Effector memory CD8-positive, alpha-beta T cell (primary cell): ENCODE measurements at regions not wholly inside any gene's neighbourhood (a gene's known extent, or its start where the extent isn't known, plus 50 kb on each side); places are given as distances from the start of the nearest gene placed in this dataset.
"Not testable (repeated sequence)": the region's sequence is repeated elsewhere in the genome, so short reads cannot be mapped to it uniquely, and the experiment has no call there.

ENCODE experiments used
- ATAC-seq: fragments of 150-1000 bp; cut with Tn5 transposase; replicated peaks from 2 replicates; pipeline ENCODE4 v1.10.0; 2021; ENCODE audit warnings: mild to moderate bottlenecking, moderate library complexity
- DNase-seq, 3 experiments: peaks; one replicate each; pipeline ENCODE4 v3.0.0; 2021
- H3K27ac Mint-ChIP-seq, 2 donors: one replicate each; pipeline ENCODE4 v1.8.0; 2022; ENCODE audit warnings: mild to moderate bottlenecking in 2 of 2, mixed read lengths in 2 of 2, moderate library complexity in 2 of 2
- H3K27me3 Mint-ChIP-seq, 2 donors: one replicate each; pipeline ENCODE4 v1.8.0; 2022; ENCODE audit warnings: mixed read lengths in 2 of 2
- H3K36me3 Mint-ChIP-seq: one replicate; pipeline ENCODE4 v1.8.0; 2022; ENCODE audit warnings: mild to moderate bottlenecking, moderate library complexity, mixed read lengths; ENCODE audit not compliant: insufficient read depth
- H3K4me1 Mint-ChIP-seq, 2 donors: one replicate each; pipeline ENCODE4 v1.8.0; 2022; ENCODE audit warnings: low read depth in 2 of 2, mixed read lengths in 2 of 2
- H3K4me3 Mint-ChIP-seq, 2 donors: one replicate each; pipeline ENCODE4 v1.8.0; 2022; ENCODE audit warnings: mild to moderate bottlenecking in 2 of 2, mixed read lengths in 2 of 2, moderate library complexity in 2 of 2
- H3K9me3 Mint-ChIP-seq, 2 donors: one replicate each; pipeline ENCODE4 v1.8.0; 2022; ENCODE audit warnings: mixed read lengths in 2 of 2

DNA sequence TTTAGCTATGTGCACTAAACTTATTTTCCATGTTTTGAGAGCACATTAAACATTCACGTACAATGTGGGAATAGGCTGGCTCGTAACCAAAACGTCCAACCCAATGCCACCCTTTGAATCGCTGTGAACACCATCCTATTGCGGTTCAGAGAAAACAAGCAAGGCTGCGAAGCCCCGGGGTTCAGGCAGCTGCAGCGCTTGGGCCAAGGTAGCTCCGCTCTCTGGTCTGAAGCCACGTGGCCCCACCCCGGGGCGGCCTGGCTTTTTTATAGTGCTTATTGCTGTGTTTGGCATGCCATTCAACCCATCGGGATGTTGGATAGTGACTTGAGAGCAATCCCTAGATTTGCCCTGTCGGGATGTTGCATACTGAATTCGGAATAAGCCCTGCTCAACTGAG is 76.7 kb upstream of the AGAP9 start:
- ATAC-seq, DNase-seq, H3K27me3 Mint-ChIP-seq, H3K4me3 Mint-ChIP-seq, H3K27ac Mint-ChIP-seq, H3K4me1 Mint-ChIP-seq, H3K9me3 Mint-ChIP-seq, H3K36me3 Mint-ChIP-seq: not testable (repeated sequence)

GRCh38 chr10:47599657-47600056 is 76.2 kb upstream of the AGAP9 start:
- H3K27ac Mint-ChIP-seq, H3K36me3 Mint-ChIP-seq, H3K27me3 Mint-ChIP-seq, H3K4me1 Mint-ChIP-seq, ATAC-seq, H3K9me3 Mint-ChIP-seq, H3K4me3 Mint-ChIP-seq, DNase-seq: not testable (repeated sequence)

- not testable (repeated sequence) for H3K9me3 Mint-ChIP-seq, H3K27ac Mint-ChIP-seq, DNase-seq, H3K4me1 Mint-ChIP-seq, ATAC-seq, H3K36me3 Mint-ChIP-seq, H3K4me3 Mint-ChIP-seq
- peaks cover 6 to 18% of the 10 kb centered on the region in 2 donors for H3K27me3 Mint-ChIP-seq
Measured at GRCh38 chr10:47593805-47594204, 70.4 kb upstream of the AGAP9 start.

GRCh38 chr10:47593129-47593528 is 69.7 kb upstream of the AGAP9 start:
- not testable (repeated sequence) for H3K27ac Mint-ChIP-seq, H3K4me3 Mint-ChIP-seq, H3K4me1 Mint-ChIP-seq, H3K9me3 Mint-ChIP-seq, ATAC-seq, DNase-seq, H3K36me3 Mint-ChIP-seq
- peaks cover 6 to 18% of the 10 kb centered on the region in 2 donors for H3K27me3 Mint-ChIP-seq

DNA sequence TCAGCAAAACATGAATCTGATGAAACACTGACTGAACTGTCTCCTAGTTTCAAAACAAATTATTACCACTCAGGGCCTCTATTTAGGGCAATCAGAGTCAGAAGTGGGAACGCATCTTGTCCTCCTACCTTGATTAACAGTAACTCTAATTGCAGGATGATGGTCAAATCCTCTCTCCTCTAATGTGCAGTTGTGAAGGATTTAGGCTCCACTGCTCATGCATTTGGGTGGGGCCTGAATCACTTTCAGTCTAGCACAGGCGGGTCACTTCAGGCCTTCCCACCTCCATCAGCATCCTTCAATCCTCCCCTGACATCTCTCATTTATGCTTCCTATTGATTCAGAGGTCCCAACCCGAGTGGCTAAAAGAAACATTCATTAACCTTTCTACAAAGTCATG is 67.5 kb upstream of the AGAP9 start:
- H3K4me1 Mint-ChIP-seq, H3K27ac Mint-ChIP-seq, ATAC-seq, DNase-seq, H3K9me3 Mint-ChIP-seq, H3K36me3 Mint-ChIP-seq, H3K4me3 Mint-ChIP-seq: not testable (repeated sequence)
- peaks cover 6 to 18% of the 10 kb centered on the region in 2 donors for H3K27me3 Mint-ChIP-seq

- H3K4me1 Mint-ChIP-seq, H3K9me3 Mint-ChIP-seq, H3K27ac Mint-ChIP-seq, H3K4me3 Mint-ChIP-seq, DNase-seq, ATAC-seq, H3K36me3 Mint-ChIP-seq: not testable (repeated sequence)
- peaks cover 6 to 17% of the 10 kb centered on the region in 2 donors for H3K27me3 Mint-ChIP-seq
Measured at GRCh38 chr10:47590534-47590933, 67.1 kb upstream of the AGAP9 start.

DNA sequence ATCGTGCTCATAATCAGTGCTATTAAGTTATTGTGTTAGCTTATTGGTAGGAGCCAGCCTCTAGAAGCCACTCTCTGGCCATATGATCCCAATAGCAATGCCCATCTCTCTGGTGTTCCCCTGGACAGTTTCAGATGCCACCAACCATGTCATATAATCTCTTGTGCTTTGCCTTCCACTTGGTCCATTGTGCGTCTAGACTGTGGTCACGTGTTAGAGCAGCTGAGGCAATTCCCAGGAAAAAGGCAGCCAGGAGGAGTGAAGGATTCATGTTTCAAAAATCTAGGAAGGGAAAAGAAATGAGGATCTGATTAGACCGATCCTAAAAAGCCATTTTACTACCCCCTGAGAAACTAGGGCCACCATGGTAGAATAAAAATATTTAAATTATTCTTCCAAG is 58.6 kb upstream of the AGAP9 start:
- not testable (repeated sequence) for ATAC-seq, H3K27ac Mint-ChIP-seq, H3K4me3 Mint-ChIP-seq, H3K4me1 Mint-ChIP-seq, H3K27me3 Mint-ChIP-seq, DNase-seq, H3K36me3 Mint-ChIP-seq, H3K9me3 Mint-ChIP-seq

DNA sequence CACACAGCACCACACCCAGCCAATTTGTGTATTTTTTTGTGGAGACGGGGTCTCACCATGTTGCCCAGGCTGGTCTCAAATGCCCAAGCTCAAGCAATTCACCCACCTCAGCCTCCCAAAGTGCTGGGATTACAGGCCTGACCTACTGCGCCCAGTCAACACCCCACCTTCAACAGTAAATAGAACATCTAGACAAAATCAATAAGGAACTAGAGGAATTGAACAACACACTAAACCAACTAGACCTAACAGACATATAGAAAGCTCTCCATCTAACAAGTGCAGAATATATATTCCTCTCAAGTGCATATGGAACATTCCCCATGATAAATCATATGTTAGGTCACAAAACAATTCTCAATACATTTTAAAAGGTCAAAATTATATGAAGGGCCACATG is 56.6 kb upstream of the AGAP9 start:
- H3K9me3 Mint-ChIP-seq, H3K4me3 Mint-ChIP-seq, H3K27ac Mint-ChIP-seq, H3K36me3 Mint-ChIP-seq, H3K27me3 Mint-ChIP-seq, H3K4me1 Mint-ChIP-seq, DNase-seq, ATAC-seq: not testable (repeated sequence)

DNA sequence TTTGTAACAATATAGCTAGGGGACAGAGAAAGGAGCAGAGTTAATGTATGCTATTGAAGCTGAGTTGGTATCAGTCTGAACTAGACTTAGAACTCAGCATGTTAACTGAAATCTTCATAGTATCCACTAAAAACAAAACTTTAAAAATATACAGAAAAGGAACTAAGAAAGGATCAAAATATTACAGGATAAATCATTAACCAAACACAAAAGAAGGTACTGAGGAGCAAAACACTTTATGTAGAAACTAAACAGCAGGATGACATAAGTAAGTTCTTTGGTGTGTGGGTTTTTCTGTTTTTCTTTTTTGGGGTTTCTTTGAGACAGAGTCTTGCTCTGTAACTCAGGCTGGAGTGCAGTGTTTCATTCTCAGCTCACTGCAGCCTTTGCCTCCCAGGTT is 55.1 kb upstream of the AGAP9 start:
- ATAC-seq, H3K4me3 Mint-ChIP-seq, H3K27ac Mint-ChIP-seq, H3K27me3 Mint-ChIP-seq, DNase-seq, H3K9me3 Mint-ChIP-seq, H3K36me3 Mint-ChIP-seq, H3K4me1 Mint-ChIP-seq: not testable (repeated sequence)
